B cell (primary cell): ENCODE measurements at regions not wholly inside any gene's neighbourhood (a gene's known extent, or its start where the extent isn't known, plus 50 kb on each side); places are given as distances from the start of the nearest gene placed in this dataset.

Experiments
- EZH2 ChIP-seq: IDR thresholded peaks from 2 replicates; pipeline ENCODE4 v1.6.1; 2012; ENCODE audit warnings: borderline replicate concordance, low read depth, mild to moderate bottlenecking, moderate library complexity, low read length; ENCODE audit not compliant: insufficient read depth, poor library complexity, severe bottlenecking
- TF ChIP-seq, protein P1 (sequence below): fragments of 200-600 bp; IDR thresholded peaks from one replicate; pipeline ENCODE4 v1.8.0; 2022; ENCODE audit warnings: antibody characterized with exemption, mild to moderate bottlenecking

DNA sequence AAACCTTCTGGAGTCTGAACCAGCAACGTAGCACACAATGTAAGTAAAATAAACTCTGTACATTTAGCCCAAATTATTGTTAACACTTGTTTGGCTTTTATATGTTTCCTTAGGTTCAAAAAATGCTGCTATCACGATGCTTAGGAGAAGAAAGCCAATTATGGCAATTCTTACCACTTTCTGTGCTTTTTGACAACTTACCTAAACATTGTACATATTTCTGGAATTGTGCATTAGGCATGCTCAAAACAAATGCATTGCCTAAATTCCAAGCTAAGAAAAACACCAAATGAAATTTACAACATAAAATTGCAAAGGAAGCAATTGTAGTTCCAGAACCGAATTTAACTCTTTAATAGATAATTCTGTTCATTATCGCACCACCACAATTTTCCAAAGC is 585.6 kb upstream of the DSEL start:
- TF ChIP-seq EZH2, result no peak
- TF ChIP-seq, protein P1, sequence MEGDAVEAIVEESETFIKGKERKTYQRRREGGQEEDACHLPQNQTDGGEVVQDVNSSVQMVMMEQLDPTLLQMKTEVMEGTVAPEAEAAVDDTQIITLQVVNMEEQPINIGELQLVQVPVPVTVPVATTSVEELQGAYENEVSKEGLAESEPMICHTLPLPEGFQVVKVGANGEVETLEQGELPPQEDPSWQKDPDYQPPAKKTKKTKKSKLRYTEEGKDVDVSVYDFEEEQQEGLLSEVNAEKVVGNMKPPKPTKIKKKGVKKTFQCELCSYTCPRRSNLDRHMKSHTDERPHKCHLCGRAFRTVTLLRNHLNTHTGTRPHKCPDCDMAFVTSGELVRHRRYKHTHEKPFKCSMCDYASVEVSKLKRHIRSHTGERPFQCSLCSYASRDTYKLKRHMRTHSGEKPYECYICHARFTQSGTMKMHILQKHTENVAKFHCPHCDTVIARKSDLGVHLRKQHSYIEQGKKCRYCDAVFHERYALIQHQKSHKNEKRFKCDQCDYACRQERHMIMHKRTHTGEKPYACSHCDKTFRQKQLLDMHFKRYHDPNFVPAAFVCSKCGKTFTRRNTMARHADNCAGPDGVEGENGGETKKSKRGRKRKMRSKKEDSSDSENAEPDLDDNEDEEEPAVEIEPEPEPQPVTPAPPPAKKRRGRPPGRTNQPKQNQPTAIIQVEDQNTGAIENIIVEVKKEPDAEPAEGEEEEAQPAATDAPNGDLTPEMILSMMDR, result no peak
